ENCODE measurements at regions not wholly inside any gene's neighbourhood (a gene's known extent, or its start where the extent isn't known, plus 50 kb on each side); places are given as distances from the start of the nearest gene placed in this dataset.
"Not testable (repeated sequence)": the region's sequence is repeated elsewhere in the genome, so short reads cannot be mapped to it uniquely, and the experiment has no call there.

- Mint-ChIP-seq H3K27ac (no peak overlapping the region), H3K36me3 (ENCODE audit: low read depth) (no peaks in the 10 kb centered on the region), H3K4me1 (ENCODE audit: low read depth) (no peaks in the 10 kb centered on the region), H3K4me3 (no peak overlapping the region), H3K9me3 (peaks cover 2% of the 10 kb centered on the region), H3K27me3 (ENCODE audit: low read depth) (no peaks in the 10 kb centered on the region)
- no peak for DNase-seq
- intact Hi-C loops (cut with micrococcal nuclease), result no loop called here
- CTCF ChIA-PET, result no interaction called here
These were observed 454.7 kb downstream of the PYDC2 start for GRCh38 chr3:191915712-191916111.

- H3K4me1 Mint-ChIP-seq (ENCODE audit: low read depth), result no peaks in the 10 kb centered on the region
- no peaks in the 10 kb centered on the region for H3K36me3 Mint-ChIP-seq (ENCODE audit: low read depth)
- CTCF ChIA-PET, result no interaction called here
- no peak overlapping the region for H3K27ac Mint-ChIP-seq
- H3K9me3 Mint-ChIP-seq, result peaks cover 2% of the 10 kb centered on the region
- intact Hi-C loops (cut with micrococcal nuclease), result no loop called here
- no peaks in the 10 kb centered on the region for H3K27me3 Mint-ChIP-seq (ENCODE audit: low read depth)
- no peak overlapping the region for H3K4me3 Mint-ChIP-seq
- no peak for DNase-seq
These were observed 458.6 kb downstream of the PYDC2 start for GRCh38 chr3:191919491-191920026.

GRCh38 chr3:191922570-191922969, 461.6 kb downstream of the PYDC2 start:
- Mint-ChIP-seq H3K9me3 (peaks cover 3% of the 10 kb centered on the region), H3K4me1 (ENCODE audit: low read depth) (no peaks in the 10 kb centered on the region), H3K36me3 (ENCODE audit: low read depth) (no peaks in the 10 kb centered on the region), H3K27ac (no peak overlapping the region), H3K4me3 (no peak overlapping the region), H3K27me3 (ENCODE audit: low read depth) (no peaks in the 10 kb centered on the region)
- CTCF ChIA-PET, result no interaction called here
- DNase-seq, result no peak
- intact Hi-C loops (cut with micrococcal nuclease), result no loop called here

- H3K9me3 Mint-ChIP-seq; H3K4me3 Mint-ChIP-seq; intact Hi-C loops (cut with micrococcal nuclease); H3K36me3 Mint-ChIP-seq (ENCODE audit: low read depth); H3K4me1 Mint-ChIP-seq (ENCODE audit: low read depth); DNase-seq; H3K27ac Mint-ChIP-seq; CTCF ChIA-PET; H3K27me3 Mint-ChIP-seq (ENCODE audit: low read depth): not testable (repeated sequence)
These were observed 466.3 kb downstream of the PYDC2 start for GRCh38 chr3:191927183-191927817.

GRCh38 chr3:191927998-191928397, 467.0 kb downstream of the PYDC2 start:
- H3K27ac Mint-ChIP-seq; CTCF ChIA-PET; DNase-seq; H3K36me3 Mint-ChIP-seq (ENCODE audit: low read depth); H3K4me3 Mint-ChIP-seq; H3K4me1 Mint-ChIP-seq (ENCODE audit: low read depth); H3K9me3 Mint-ChIP-seq; H3K27me3 Mint-ChIP-seq (ENCODE audit: low read depth); intact Hi-C loops (cut with micrococcal nuclease): not testable (repeated sequence)

GRCh38 chr3:191944835-191945234, 483.9 kb downstream of the PYDC2 start:
- Mint-ChIP-seq H3K9me3 (no peaks in the 10 kb centered on the region), H3K27me3 (ENCODE audit: low read depth) (no peaks in the 10 kb centered on the region), H3K27ac (no peak overlapping the region), H3K36me3 (ENCODE audit: low read depth) (no peaks in the 10 kb centered on the region), H3K4me1 (ENCODE audit: low read depth) (no peaks in the 10 kb centered on the region), H3K4me3 (no peak overlapping the region)
- CTCF ChIA-PET, result no interaction called here
- no peak for DNase-seq
- intact Hi-C loops (cut with micrococcal nuclease), result no loop called here

GRCh38 chr3:191952186-191952585, 491.2 kb downstream of the PYDC2 start:
- intact Hi-C loops (cut with micrococcal nuclease), result no loop called here
- Mint-ChIP-seq H3K27me3 (ENCODE audit: low read depth) (no peaks in the 10 kb centered on the region), H3K4me3 (no peak overlapping the region), H3K9me3 (peaks cover 2% of the 10 kb centered on the region), H3K36me3 (ENCODE audit: low read depth) (no peaks in the 10 kb centered on the region), H3K4me1 (ENCODE audit: low read depth) (no peaks in the 10 kb centered on the region), H3K27ac (no peak overlapping the region)
- DNase-seq, result no peak
- CTCF ChIA-PET, result no interaction called here

GRCh38 chr3:191952609-191953008, 491.6 kb downstream of the PYDC2 start:
- CTCF ChIA-PET, result no interaction called here
- H3K36me3 Mint-ChIP-seq (ENCODE audit: low read depth), result no peaks in the 10 kb centered on the region
- H3K9me3 Mint-ChIP-seq, result peaks cover 2% of the 10 kb centered on the region
- DNase-seq, result no peak
- no peaks in the 10 kb centered on the region for H3K4me1 Mint-ChIP-seq (ENCODE audit: low read depth)
- intact Hi-C loops (cut with micrococcal nuclease), result no loop called here
- H3K27ac Mint-ChIP-seq, result no peak overlapping the region
- no peak overlapping the region for H3K4me3 Mint-ChIP-seq
- no peaks in the 10 kb centered on the region for H3K27me3 Mint-ChIP-seq (ENCODE audit: low read depth)

- Mint-ChIP-seq H3K4me3 (no peak overlapping the region), H3K27ac (no peak overlapping the region), H3K4me1 (ENCODE audit: low read depth) (no peaks in the 10 kb centered on the region), H3K36me3 (ENCODE audit: low read depth) (no peaks in the 10 kb centered on the region), H3K27me3 (ENCODE audit: low read depth) (no peaks in the 10 kb centered on the region), H3K9me3 (no peaks in the 10 kb centered on the region)
- DNase-seq, result no peak
- intact Hi-C loops (cut with micrococcal nuclease), result no loop called here
- CTCF ChIA-PET, result interaction anchor here (0.7 kb wide), 1 partner anchor 66 kb away, joined by 3 read pairs; no protein-coding TSS in a partner anchor
These were observed 498.2 kb downstream of the PYDC2 start for GRCh38 chr3:191958980-191959671.

- CTCF ChIA-PET, result interaction anchor here (0.7 kb wide), 1 partner anchor 65 kb away, joined by 3 read pairs; no protein-coding TSS in a partner anchor
- no peaks in the 10 kb centered on the region for H3K36me3 Mint-ChIP-seq (ENCODE audit: low read depth)
- H3K4me3 Mint-ChIP-seq, result no peak overlapping the region
- no peak for DNase-seq
- no peaks in the 10 kb centered on the region for H3K4me1 Mint-ChIP-seq (ENCODE audit: low read depth)
- H3K27ac Mint-ChIP-seq, result no peak overlapping the region
- H3K27me3 Mint-ChIP-seq (ENCODE audit: low read depth), result no peaks in the 10 kb centered on the region
- H3K9me3 Mint-ChIP-seq, result no peaks in the 10 kb centered on the region
- intact Hi-C loops (cut with micrococcal nuclease), result no loop called here
These were observed 499.0 kb downstream of the PYDC2 start for GRCh38 chr3:191959876-191960413.

GRCh38 chr3:191961022-191961421, 500.1 kb downstream of the PYDC2 start:
- CTCF ChIA-PET, result no interaction called here
- no peaks in the 10 kb centered on the region for H3K4me1 Mint-ChIP-seq (ENCODE audit: low read depth)
- DNase-seq, result no peak

GRCh38 chr3:191961529-191961928, 500.6 kb downstream of the PYDC2 start:
- no peak overlapping the region for H3K27ac Mint-ChIP-seq
- no peak overlapping the region for H3K4me3 Mint-ChIP-seq
- H3K9me3 Mint-ChIP-seq, result no peaks in the 10 kb centered on the region
- no peak for DNase-seq
- no peaks in the 10 kb centered on the region for H3K36me3 Mint-ChIP-seq (ENCODE audit: low read depth)
- intact Hi-C loops (cut with micrococcal nuclease), result no loop called here
- CTCF ChIA-PET, result no interaction called here
- H3K4me1 Mint-ChIP-seq (ENCODE audit: low read depth), result no peaks in the 10 kb centered on the region
- no peaks in the 10 kb centered on the region for H3K27me3 Mint-ChIP-seq (ENCODE audit: low read depth)

More at GRCh38 chr3:191961022-191961421, 500.1 kb downstream of the PYDC2 start:
- no peak overlapping the region for H3K27ac Mint-ChIP-seq
- intact Hi-C loops (cut with micrococcal nuclease), result no loop called here
- H3K27me3 Mint-ChIP-seq (ENCODE audit: low read depth), result no peaks in the 10 kb centered on the region
- H3K4me3 Mint-ChIP-seq, result no peak overlapping the region
- H3K36me3 Mint-ChIP-seq (ENCODE audit: low read depth), result no peaks in the 10 kb centered on the region
- no peaks in the 10 kb centered on the region for H3K9me3 Mint-ChIP-seq

GRCh38 chr3:191962324-191962723, 501.4 kb downstream of the PYDC2 start:
- H3K27me3 Mint-ChIP-seq (ENCODE audit: low read depth), result no peaks in the 10 kb centered on the region

More at GRCh38 chr3:191962324-191962723, 501.4 kb downstream of the PYDC2 start:
- no peaks in the 10 kb centered on the region for H3K4me1 Mint-ChIP-seq (ENCODE audit: low read depth)
- intact Hi-C loops (cut with micrococcal nuclease), result no loop called here
- no peak overlapping the region for H3K27ac Mint-ChIP-seq
- no peaks in the 10 kb centered on the region for H3K9me3 Mint-ChIP-seq
- CTCF ChIA-PET, result no interaction called here
- H3K4me3 Mint-ChIP-seq, result no peak overlapping the region
- no peaks in the 10 kb centered on the region for H3K36me3 Mint-ChIP-seq (ENCODE audit: low read depth)
- no peak for DNase-seq
